Brain microvascular endothelial cell (primary cell): ENCODE measurements at regions not wholly inside any gene's neighbourhood (a gene's known extent, or its start where the extent isn't known, plus 50 kb on each side); places are given as distances from the start of the nearest gene placed in this dataset.

Source experiments
- DNase-seq: peaks from one replicate; pipeline ENCODE4 v3.0.0-alpha.2; 2020
- H3K27ac ChIP-seq: fragments of 250-450 bp; sonication (Bioruptor Pico); 2 replicates; pipeline ENCODE4 v1.5.1; 2020; ENCODE audit warnings: mild to moderate bottlenecking, moderate library complexity
- H3K27me3 ChIP-seq: fragments of 250-450 bp; sonication (Bioruptor Pico); replicated peaks from 2 replicates; pipeline ENCODE4 v1.5.1; 2020; ENCODE audit warnings: mild to moderate bottlenecking
- H3K36me3 ChIP-seq: fragments of 250-450 bp; sonication (Bioruptor Pico); replicated peaks from 2 replicates; pipeline ENCODE4 v1.5.1; 2020; ENCODE audit warnings: mild to moderate bottlenecking
- H3K4me3 ChIP-seq: 2 replicates; pipeline ENCODE4 v1.5.1; 2011; ENCODE audit warnings: low read depth, mild to moderate bottlenecking, control low read depth, low read length, moderate library complexity
- in situ Hi-C: cut with HindIII; loops from 2 replicates; pipeline ENCODE4 v1.10.0; 2017; ENCODE audit warnings: low sequenced_read_pairs, low pct_ligation_motif_present
- TF ChIP-seq, protein P1 (sequence below): IDR thresholded peaks from 2 replicates; pipeline ENCODE4 v1.5.1; 2011; ENCODE audit warnings: low read depth, mild to moderate bottlenecking, moderate library complexity, low read length, control low read depth, inconsistent platforms; ENCODE audit errors: missing control alignments

DNA sequence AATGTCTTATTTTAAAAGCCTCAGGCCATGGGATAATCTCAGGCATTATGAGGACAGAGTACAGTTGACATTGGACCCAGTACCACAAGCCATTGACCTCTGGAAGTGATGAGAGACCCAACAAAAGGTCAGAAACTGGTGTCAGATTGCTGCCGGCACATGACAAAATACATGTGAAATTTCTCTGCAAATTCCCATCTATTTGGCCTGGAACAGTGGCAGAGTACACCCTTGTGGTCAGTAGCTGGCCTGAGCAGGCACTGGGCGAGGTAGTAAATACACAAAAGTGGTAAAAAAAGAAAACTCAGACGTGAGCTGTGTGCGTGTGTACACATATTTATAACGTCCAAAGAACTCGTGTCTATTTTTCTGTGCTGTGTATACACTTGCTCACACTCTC lies 155.5 kb downstream of the DHX15 start:
- in situ Hi-C loops = no loop called here
- H3K27me3 ChIP-seq = no peaks in the 10 kb centered on the region
- H3K27ac ChIP-seq = no peak overlapping the region
- no peak overlapping the region for H3K4me3 ChIP-seq
- TF ChIP-seq, protein P1, sequence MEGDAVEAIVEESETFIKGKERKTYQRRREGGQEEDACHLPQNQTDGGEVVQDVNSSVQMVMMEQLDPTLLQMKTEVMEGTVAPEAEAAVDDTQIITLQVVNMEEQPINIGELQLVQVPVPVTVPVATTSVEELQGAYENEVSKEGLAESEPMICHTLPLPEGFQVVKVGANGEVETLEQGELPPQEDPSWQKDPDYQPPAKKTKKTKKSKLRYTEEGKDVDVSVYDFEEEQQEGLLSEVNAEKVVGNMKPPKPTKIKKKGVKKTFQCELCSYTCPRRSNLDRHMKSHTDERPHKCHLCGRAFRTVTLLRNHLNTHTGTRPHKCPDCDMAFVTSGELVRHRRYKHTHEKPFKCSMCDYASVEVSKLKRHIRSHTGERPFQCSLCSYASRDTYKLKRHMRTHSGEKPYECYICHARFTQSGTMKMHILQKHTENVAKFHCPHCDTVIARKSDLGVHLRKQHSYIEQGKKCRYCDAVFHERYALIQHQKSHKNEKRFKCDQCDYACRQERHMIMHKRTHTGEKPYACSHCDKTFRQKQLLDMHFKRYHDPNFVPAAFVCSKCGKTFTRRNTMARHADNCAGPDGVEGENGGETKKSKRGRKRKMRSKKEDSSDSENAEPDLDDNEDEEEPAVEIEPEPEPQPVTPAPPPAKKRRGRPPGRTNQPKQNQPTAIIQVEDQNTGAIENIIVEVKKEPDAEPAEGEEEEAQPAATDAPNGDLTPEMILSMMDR = peak; percentile 41
- DNase-seq = no peak
- no peaks in the 10 kb centered on the region for H3K36me3 ChIP-seq

DNA sequence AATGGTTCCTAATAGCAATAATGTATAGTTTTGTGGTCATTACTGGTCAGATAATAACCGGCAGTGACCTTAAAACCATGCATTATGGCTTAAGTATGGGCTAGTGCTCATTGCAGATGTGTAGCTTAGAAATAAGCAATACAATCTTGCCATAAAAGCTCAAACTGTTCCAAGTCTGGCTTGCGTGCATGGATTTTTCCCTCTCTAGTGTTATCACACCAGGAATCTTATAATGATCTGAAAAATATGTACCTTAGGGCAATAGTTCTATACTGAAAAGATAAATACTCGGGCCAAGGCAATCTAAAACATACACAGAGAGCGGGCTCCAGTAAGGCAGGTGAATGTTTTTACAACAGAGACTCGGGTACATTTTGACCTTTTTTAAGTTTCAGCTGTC lies 157.8 kb downstream of the DHX15 start:
- Histone ChIP-seq H3K36me3 (no peaks in the 10 kb centered on the region), H3K27ac (no peak overlapping the region), H3K27me3 (no peaks in the 10 kb centered on the region), H3K4me3 (no peak overlapping the region)
- no peak for DNase-seq
- TF ChIP-seq, protein P1 = no peak
- in situ Hi-C loops = no loop called here

- in situ Hi-C loops = no loop called here
- no peaks in the 10 kb centered on the region for H3K27me3 ChIP-seq
- H3K36me3 ChIP-seq = no peaks in the 10 kb centered on the region
- no peak overlapping the region for H3K4me3 ChIP-seq
- no peak for DNase-seq
- TF ChIP-seq, protein P1 = no peak
- H3K27ac ChIP-seq = no peak overlapping the region
These were observed 158.5 kb downstream of the DHX15 start for GRCh38 chr4:24425863-24426262.

GRCh38 chr4:24423670-24424069 lies 160.7 kb downstream of the DHX15 start:
- DNase-seq = no peak
- no peaks in the 10 kb centered on the region for H3K36me3 ChIP-seq
- in situ Hi-C loops = no loop called here
- no peak overlapping the region for H3K4me3 ChIP-seq
- TF ChIP-seq, protein P1 = no peak
- H3K27ac ChIP-seq = no peak overlapping the region
- no peaks in the 10 kb centered on the region for H3K27me3 ChIP-seq

- Histone ChIP-seq H3K4me3 (no peak overlapping the region), H3K27ac (no peak overlapping the region), H3K36me3 (no peaks in the 10 kb centered on the region), H3K27me3 (no peaks in the 10 kb centered on the region)
- TF ChIP-seq, protein P1 = no peak
- no peak for DNase-seq
- in situ Hi-C loops = no loop called here
These were observed 161.7 kb downstream of the DHX15 start for GRCh38 chr4:24422644-24423043.
